GM18505 (cell line): ENCODE measurements at regions not wholly inside any gene's neighbourhood (a gene's known extent, or its start where the extent isn't known, plus 50 kb on each side); places are given as distances from the start of the nearest gene placed in this dataset.
"Not testable (repeated sequence)": the region's sequence is repeated elsewhere in the genome, so short reads cannot be mapped to it uniquely, and the experiment has no call there.

ENCODE experiments used
- ATAC-seq: cut with Tn5 transposase; IDR thresholded peaks from one replicate; pipeline ENCODE4 v1.9.1; 2021; ENCODE audit not compliant: unreplicated experiment
- POLR2A ChIP-seq: IDR thresholded peaks from 4 replicates; pipeline ENCODE4 v1.6.1; 2011; ENCODE audit warnings: borderline replicate concordance; ENCODE audit not compliant: insufficient read depth, insufficient read length; ENCODE audit errors: extremely low read depth

- no peak for TF ChIP-seq POLR2A
- ATAC-seq: no peak
Observed at GRCh38 chr11:81975261-81975900, 758.3 kb downstream of the FAM181B start.

DNA sequence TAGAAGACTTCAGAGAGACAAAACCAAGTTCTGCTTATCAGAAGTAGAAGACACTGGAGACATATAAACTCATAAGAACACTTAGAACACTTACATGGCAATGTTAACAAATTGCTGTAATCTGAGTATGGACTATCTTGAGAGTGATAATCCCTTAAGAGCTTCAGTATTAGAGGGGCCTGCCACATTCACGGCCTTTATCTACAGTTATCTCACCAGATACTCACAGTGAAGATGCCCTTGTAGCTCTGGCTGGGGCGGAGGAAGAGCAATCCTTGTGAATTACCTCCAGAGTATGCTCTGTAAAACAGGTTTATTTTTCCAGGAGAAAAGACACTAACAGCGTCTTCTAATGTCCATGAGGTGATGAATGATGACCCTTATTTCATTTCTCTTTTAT, 762.8 kb downstream of the FAM181B start:
- no peak for TF ChIP-seq POLR2A
- ATAC-seq: no peak

- no peak for TF ChIP-seq POLR2A
Observed at GRCh38 chr11:81967242-81967641, 766.4 kb downstream of the FAM181B start.

GRCh38 chr11:81966340-81966739, 767.3 kb downstream of the FAM181B start:
- no peak for TF ChIP-seq POLR2A
- ATAC-seq: no peak

More at GRCh38 chr11:81967242-81967641, 766.4 kb downstream of the FAM181B start:
- ATAC-seq: no peak

DNA sequence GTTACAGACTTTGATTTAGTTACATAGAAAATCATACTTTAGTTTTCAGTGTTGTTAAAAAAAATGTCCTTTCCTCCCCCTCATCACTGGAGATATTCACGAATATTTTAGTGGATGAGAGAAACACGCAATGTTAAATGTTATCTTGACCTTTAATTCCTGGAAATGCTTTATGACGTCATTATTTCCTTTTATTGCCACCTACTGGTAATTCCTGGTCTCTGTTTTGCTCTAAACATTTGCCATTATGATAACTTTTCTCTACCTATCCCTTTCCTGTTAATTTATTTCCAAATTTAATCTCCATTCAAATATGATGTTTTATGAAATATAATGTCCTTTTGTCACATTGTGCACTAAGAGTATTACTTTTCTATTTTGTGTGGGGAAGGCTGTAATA, 770.6 kb downstream of the FAM181B start:
- TF ChIP-seq POLR2A: no peak
- no peak for ATAC-seq

- no peak for ATAC-seq
- no peak for TF ChIP-seq POLR2A
Observed at GRCh38 chr11:81960443-81960842, 773.2 kb downstream of the FAM181B start.

GRCh38 chr11:81959341-81959740, 774.3 kb downstream of the FAM181B start:
- ATAC-seq: no peak
- no peak for TF ChIP-seq POLR2A

DNA sequence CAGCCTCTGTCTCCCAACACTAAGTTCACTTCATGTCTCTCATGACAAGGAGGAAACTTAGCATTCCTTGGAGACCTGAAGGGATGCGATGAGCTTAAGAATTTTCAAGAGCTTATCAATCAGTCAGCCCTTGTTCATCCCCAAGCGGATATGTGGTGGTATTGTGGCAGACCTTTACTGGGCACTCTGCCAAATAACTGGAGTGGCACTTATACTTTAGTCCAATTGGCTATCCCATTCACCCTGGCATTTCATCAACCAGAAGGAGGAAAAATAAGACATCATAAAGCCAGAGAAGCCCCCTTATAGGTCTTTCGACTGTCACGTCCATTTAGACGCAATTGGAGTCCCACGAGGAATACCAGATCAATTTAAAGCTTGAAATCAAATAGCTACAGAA, 779.4 kb downstream of the FAM181B start:
- ATAC-seq: not testable (repeated sequence)

- no peak for ATAC-seq
- TF ChIP-seq POLR2A: no peak
Observed at GRCh38 chr11:81946831-81947230, 786.8 kb downstream of the FAM181B start.

GRCh38 chr11:81942646-81943045, 791.0 kb downstream of the FAM181B start:
- TF ChIP-seq POLR2A: no peak
- no peak for ATAC-seq

GRCh38 chr11:81941998-81942397, 791.7 kb downstream of the FAM181B start:
- no peak for TF ChIP-seq POLR2A
- no peak for ATAC-seq

GRCh38 chr11:81932303-81932702, 801.4 kb downstream of the FAM181B start:
- no peak for TF ChIP-seq POLR2A
- ATAC-seq: no peak

- ATAC-seq: no peak
- TF ChIP-seq POLR2A: no peak
Observed at GRCh38 chr11:81920205-81920604, 813.5 kb downstream of the FAM181B start.

GRCh38 chr11:81916451-81916850, 817.2 kb downstream of the FAM181B start:
- no peak for ATAC-seq
- TF ChIP-seq POLR2A: no peak

DNA sequence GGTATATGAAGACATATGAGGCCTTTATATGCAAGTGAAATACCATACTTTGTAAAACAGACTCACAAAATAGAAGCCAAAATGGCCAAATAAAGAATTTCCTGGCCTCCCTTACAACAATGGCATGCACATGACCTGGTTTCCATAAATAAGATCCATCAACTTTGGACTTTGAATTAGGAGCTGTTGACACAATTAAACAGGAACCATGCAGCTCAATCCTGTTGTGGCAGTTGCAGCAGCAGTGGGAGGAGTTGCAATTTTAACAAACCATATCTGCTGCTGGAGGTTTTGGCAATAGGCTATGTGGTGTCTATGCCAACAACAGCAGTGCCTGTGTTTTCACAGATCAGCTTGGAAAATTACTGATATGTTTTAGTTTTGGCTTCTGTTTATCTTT, 818.6 kb downstream of the FAM181B start:
- no peak for TF ChIP-seq POLR2A
- ATAC-seq: no peak
